COLO668 (cell line): ENCODE measurements at regions not wholly inside any gene's neighbourhood (a gene's known extent, or its start where the extent isn't known, plus 50 kb on each side); places are given as distances from the start of the nearest gene placed in this dataset.

Experiments used
- DNase-seq: peaks from one replicate; lab custom pipeline; 2025; ENCODE audit not compliant: unreplicated experiment; lab: John Stamatoyannopoulos, UW

- DNase-seq = no peak
These were observed 201.6 kb upstream of the C1QTNF7 start for GRCh38 chr4:15226203-15226602.

- peak; percentile 67 for DNase-seq
These were observed 196.4 kb upstream of the C1QTNF7 start for GRCh38 chr4:15231265-15232091.

GRCh38 chr4:15232366-15233263 is 195.2 kb upstream of the C1QTNF7 start:
- DNase-seq = no peak

- DNase-seq = no peak
These were observed 194.6 kb upstream of the C1QTNF7 start for GRCh38 chr4:15233264-15233597.

- DNase-seq = no peak
These were observed 194.2 kb upstream of the C1QTNF7 start for GRCh38 chr4:15233626-15234025.

- no peak for DNase-seq
These were observed 193.5 kb upstream of the C1QTNF7 start for GRCh38 chr4:15234116-15234855.

- no peak for DNase-seq
These were observed 193.0 kb upstream of the C1QTNF7 start for GRCh38 chr4:15234856-15235126.

- DNase-seq = no peak
These were observed 192.7 kb upstream of the C1QTNF7 start for GRCh38 chr4:15235135-15235534.

- DNase-seq = no peak
These were observed 190.1 kb upstream of the C1QTNF7 start for GRCh38 chr4:15237648-15238230.

- DNase-seq = no peak
These were observed 189.1 kb upstream of the C1QTNF7 start for GRCh38 chr4:15238720-15239119.

- no peak for DNase-seq
These were observed 188.0 kb upstream of the C1QTNF7 start for GRCh38 chr4:15239866-15240265.

GRCh38 chr4:15240764-15241163 is 187.1 kb upstream of the C1QTNF7 start:
- no peak for DNase-seq

GRCh38 chr4:15242021-15242420 is 185.8 kb upstream of the C1QTNF7 start:
- DNase-seq = no peak

GRCh38 chr4:15244354-15244753 is 183.5 kb upstream of the C1QTNF7 start:
- DNase-seq = no peak

- no peak for DNase-seq
These were observed 182.8 kb upstream of the C1QTNF7 start for GRCh38 chr4:15245006-15245530.

GRCh38 chr4:15250021-15250441 is 177.8 kb upstream of the C1QTNF7 start:
- no peak for DNase-seq

GRCh38 chr4:15253349-15253748 is 174.5 kb upstream of the C1QTNF7 start:
- no peak for DNase-seq

- DNase-seq = no peak
These were observed 173.5 kb upstream of the C1QTNF7 start for GRCh38 chr4:15254236-15254880.

GRCh38 chr4:15255537-15255936 is 172.3 kb upstream of the C1QTNF7 start:
- DNase-seq = no peak

- DNase-seq = no peak
These were observed 167.1 kb upstream of the C1QTNF7 start for GRCh38 chr4:15260758-15261157.

- DNase-seq = no peak
These were observed 165.4 kb upstream of the C1QTNF7 start for GRCh38 chr4:15262396-15262795.
